Ovary (tissue), 7 donors: ENCODE measurements at regions not wholly inside any gene's neighbourhood (a gene's known extent, or its start where the extent isn't known, plus 50 kb on each side); places are given as distances from the start of the nearest gene placed in this dataset.
"Not testable (repeated sequence)": the region's sequence is repeated elsewhere in the genome, so short reads cannot be mapped to it uniquely, and the experiment has no call there.

Source experiments
- DNase-seq, 5 donors: peaks; one replicate each; pipeline ENCODE4 v3.0.0-alpha.2; 2019 to 2020
- H3K27ac ChIP-seq, 2 donors: fragments of 200-600 bp; one replicate each; pipeline versions ENCODE4 v1.5.1 to v1.8.0; 2019 to 2022
- H3K27me3 ChIP-seq: fragments of 200-600 bp; one replicate; pipeline ENCODE4 v1.8.0; 2022
- H3K36me3 ChIP-seq: fragments of 200-600 bp; sonication (generic); one replicate; pipeline ENCODE4 v1.5.1; 2019
- H3K4me1 ChIP-seq: one replicate; pipeline ENCODE4 v1.8.1; 2013; ENCODE audit warnings: mild to moderate bottlenecking, moderate library complexity; ENCODE audit not compliant: insufficient read depth
- H3K4me3 ChIP-seq: fragments of 200-600 bp; sonication (generic); one replicate; pipeline ENCODE4 v1.5.1; 2017
- H3K9me3 ChIP-seq, 2 donors: fragments of 200-600 bp in 1 of 2; sonication (generic) in 1 of 2; one replicate each; pipeline versions ENCODE4 v1.5.1 to v1.8.1; 2013 to 2019; ENCODE audit warnings: mild to moderate bottlenecking in 1 of 2, moderate library complexity in 1 of 2
- CTCF ChIP-seq, 3 donors: fragments of 450-650 bp in 2 of 3; fragments of 200-600 bp in 1 of 3; IDR thresholded peaks; one replicate each; pipeline versions ENCODE4 v1.5.1 to v1.8.0; 2016 to 2022; ENCODE audit warnings: antibody characterized with exemption in 3 of 3, mild to moderate bottlenecking in 1 of 3
- EP300 ChIP-seq: sonication (generic); formaldehyde crosslinking; IDR thresholded peaks from one replicate; pipeline ENCODE4 v1.6.1; 2017; ENCODE audit warnings: antibody characterized with exemption
- POLR2A ChIP-seq: fragments of 450-650 bp; IDR thresholded peaks from one replicate; pipeline ENCODE4 v1.6.1; 2017; ENCODE audit warnings: antibody characterized with exemption, mild to moderate bottlenecking, moderate library complexity
- WGBS, 3 donors: extraction: QIAGEN DNeasy Blood & Tissue Kit in 1 of 3; methylation state at CpG; one replicate each; pipeline versions ENCODE4 v1.1.5 to v1.1.7; 2013 to 2017; 5-methylcytosine and 5-hydroxymethylcytosine counted together
- intact Hi-C, 4 donors: fragments of 100-400 bp; cut with DNase I; formaldehyde crosslinking; loops; one replicate each; pipeline versions ENCODE4 v1.11.0 to v1.15.1; 2022 to 2023
- donor health status: DM: no; HTN: no; CAD: no; lungs with moderate emphysema.
- donor health status: DM: no; HTN: no; CAD: no.
- donor health status: Bipolar disorder and iron deficiency.
- donor health status: DM: no; HTN: no; CAD: no.
- donor health status: DM: yes; HTN: yes; CAD: no.

DNA sequence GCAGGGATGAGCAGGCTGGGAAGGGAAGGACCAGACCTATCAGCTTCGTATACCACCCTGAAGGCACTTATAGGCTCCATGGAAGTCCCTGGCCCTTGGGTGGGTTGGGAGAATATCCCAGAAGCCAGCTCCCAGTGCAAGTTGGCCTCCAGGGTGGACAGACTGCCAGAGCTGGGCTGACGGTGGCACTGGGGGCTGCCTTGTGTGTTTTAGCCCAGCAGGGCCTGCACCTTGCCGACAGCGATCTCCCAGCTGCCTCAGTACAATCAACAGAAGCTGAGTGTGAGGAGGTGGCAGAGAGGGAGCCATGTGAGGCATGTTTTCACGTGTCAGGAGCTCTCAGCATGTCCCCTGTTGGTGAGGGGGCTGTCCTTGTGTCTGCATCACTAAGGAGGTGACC is 159.5 kb downstream of the VEGFA start:
- WGBS, 3 donors: 94 to 97% (median 95%) methylated on average over 5 of the region's 5 CpGs
- Histone ChIP-seq H3K4me1 (peaks cover 1% of the 10 kb centered on the region), H3K27ac (no peak overlapping the region), H3K9me3 (no peaks in the 10 kb centered on the region), H3K36me3 (no peaks in the 10 kb centered on the region), H3K27me3 (no peaks in the 10 kb centered on the region), H3K4me3 (no peak overlapping the region)
- DNase-seq: peak in 1 of 5 donors; percentile 15
- intact Hi-C loops: no loop called here
- TF ChIP-seq POLR2A (no peak), CTCF (IDR thresholded peaks at IDR 0.05) (no peak), EP300 (no peak)

GRCh38 chr6:43927532-43928210 is 157.7 kb downstream of the VEGFA start:
- Histone ChIP-seq H3K27me3 (no peaks in the 10 kb centered on the region), H3K27ac (no peak overlapping the region), H3K4me3 (no peak overlapping the region), H3K36me3 (no peaks in the 10 kb centered on the region), H3K9me3 (no peaks in the 10 kb centered on the region), H3K4me1 (no peaks in the 10 kb centered on the region)
- WGBS, 3 donors: 85 to 96% (median 87%) methylated on average over 4 of the region's 4 CpGs
- intact Hi-C loops: no loop called here
- no peak for TF ChIP-seq EP300
- TF ChIP-seq POLR2A: no peak
- TF ChIP-seq CTCF (IDR thresholded peaks at IDR 0.05): no peak
- peak in 1 of 5 donors; percentile 8 for DNase-seq

DNA sequence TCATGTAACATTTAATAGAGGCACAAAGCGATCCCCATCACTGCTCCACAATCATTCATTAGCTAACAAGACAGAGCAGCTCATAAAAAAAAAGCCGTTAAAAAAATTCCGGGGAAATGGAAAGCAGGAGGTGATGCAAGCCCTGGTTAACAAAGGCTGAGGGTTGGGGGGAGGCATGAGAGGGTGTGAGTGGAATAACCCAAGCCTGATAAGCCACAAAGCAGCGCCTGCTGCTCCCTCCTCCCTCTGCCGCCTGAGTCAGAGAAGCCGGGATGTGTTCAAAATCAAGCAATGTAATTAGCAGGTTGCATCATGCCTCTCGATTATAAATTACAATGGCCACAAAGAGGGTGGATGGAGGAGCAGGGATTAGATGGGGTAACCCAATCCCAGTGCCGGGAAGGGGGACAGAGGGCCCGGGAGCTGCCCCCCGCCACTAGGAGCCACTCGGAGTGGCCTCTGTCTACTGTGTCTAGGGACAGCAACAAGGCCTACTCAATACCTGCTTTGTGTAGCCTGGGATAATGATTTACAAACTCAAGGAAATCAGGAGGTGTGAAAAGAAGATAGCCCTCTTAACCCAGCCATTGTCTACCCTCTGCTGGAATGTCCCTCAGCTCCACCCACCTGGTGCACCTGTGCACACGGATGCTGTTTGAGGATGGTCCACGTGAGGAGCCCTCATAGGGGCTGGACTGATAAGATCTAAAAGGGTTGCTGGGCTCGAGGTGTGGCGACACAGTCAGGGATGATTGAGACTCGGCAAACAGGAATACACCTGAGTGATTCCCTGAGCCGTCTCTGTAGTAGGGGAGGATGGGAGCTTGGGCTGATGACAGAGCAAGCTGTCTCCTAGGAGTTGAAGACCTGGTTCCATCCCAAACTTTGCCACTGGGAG is 156.9 kb downstream of the VEGFA start:
- no peak overlapping the region for H3K4me3 ChIP-seq
- H3K9me3 ChIP-seq: no peaks in the 10 kb centered on the region
- TF ChIP-seq POLR2A (no peak), CTCF (IDR thresholded peaks at IDR 0.05) (no peak), EP300 (no peak)
- no peaks in the 10 kb centered on the region for H3K27me3 ChIP-seq
- DNase-seq: peak in 2 of 5 donors; percentile 47 to 73
- H3K4me1 ChIP-seq: no peaks in the 10 kb centered on the region
- no peak overlapping the region for H3K27ac ChIP-seq
- intact Hi-C loops: no loop called here
- WGBS, 3 donors: 54 to 68% (median 62%) methylated on average over 17 of the region's 17 CpGs
- no peaks in the 10 kb centered on the region for H3K36me3 ChIP-seq

DNA sequence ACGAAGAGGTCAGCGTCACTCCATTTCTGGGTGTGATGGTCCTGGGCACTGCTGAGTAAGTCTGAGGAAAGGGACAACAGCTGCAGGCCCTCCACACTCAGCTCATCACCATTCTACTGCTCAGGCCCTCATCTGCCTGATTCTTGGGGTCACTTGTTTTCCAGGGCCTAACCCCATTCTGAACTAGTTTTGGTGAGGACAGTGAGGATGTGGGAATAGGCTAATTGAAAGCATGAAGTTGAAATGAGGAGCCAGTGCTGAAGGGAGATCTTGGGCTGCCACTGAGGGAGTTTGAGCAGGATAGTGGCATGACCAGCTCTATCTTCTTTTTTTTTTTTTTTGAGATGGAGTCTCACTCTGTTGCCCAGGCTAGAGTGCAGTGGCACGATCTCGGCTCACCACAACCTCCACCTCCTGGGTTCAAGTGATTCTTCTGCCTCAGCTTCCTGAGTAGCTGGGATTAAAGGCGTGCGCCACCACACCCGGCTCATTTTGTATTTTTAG is 155.7 kb downstream of the VEGFA start:
- DNase-seq: peak in 1 of 5 donors; percentile 12
- intact Hi-C loops, H3K4me1 ChIP-seq, H3K36me3 ChIP-seq, H3K9me3 ChIP-seq, H3K27ac ChIP-seq, H3K4me3 ChIP-seq, H3K27me3 ChIP-seq: not testable (repeated sequence)
- 95 to 97% (median 97%) methylated on average over 7 of the region's 7 CpGs for WGBS, 3 donors
